Endothelial cell of umbilical vein (primary cell): ENCODE measurements at regions not wholly inside any gene's neighbourhood (a gene's known extent, or its start where the extent isn't known, plus 50 kb on each side); places are given as distances from the start of the nearest gene placed in this dataset.

Experiments
- BruUV-seq: library from RNA; stranded (reverse); fragments of 400-500 nt; replicated peaks from 2 replicates; lab custom pipeline; 2021; lab: Mats Ljungman, UMichigan
- CTCF ChIA-PET: fragments of 300-600, 350-600 bp; sonication (Branson Sonifier 250); formaldehyde crosslinking; loops from one replicate; lab custom pipeline; 2021; ENCODE audit warnings: antibody characterized with exemption, inconsistent platforms; lab: Charles Lee
- POLR2A ChIA-PET: fragments of 300-600, 350-600 bp; sonication (Branson Sonifier 250); formaldehyde crosslinking; loops from one replicate; lab custom pipeline; 2021; ENCODE audit warnings: antibody characterized with exemption, inconsistent platforms; lab: Charles Lee
- DNase-seq: peaks from one replicate; pipeline ENCODE4 v3.0.0-alpha.2; 2011; ENCODE audit warnings: low read depth, low spot score
- FAIRE-seq: peaks from 2 replicates; lab custom pipeline; 2011; peaks lifted over from hg19 to GRCh38; lab: Jason Lieb, UNC
- H2AFZ ChIP-seq: 2 replicates; pipeline ENCODE4 v1.6.0; 2012; ENCODE audit warnings: low read depth, low read length, control low read depth, inconsistent platforms
- H3K27ac ChIP-seq: 2 replicates; pipeline ENCODE4 v1.5.1; 2011; ENCODE audit warnings: low read depth, mild to moderate bottlenecking, control low read depth, low read length, moderate library complexity; ENCODE audit not compliant: insufficient read depth
- H3K27me3 ChIP-seq, 2 experiments: 2 replicates each; pipeline versions ENCODE4 v1.6.0 to v1.6.1; 2011; ENCODE audit warnings: low read length in 2 of 2, mixed read lengths in 1 of 2; ENCODE audit not compliant: control insufficient read depth in 2 of 2, insufficient read depth in 2 of 2
- H3K36me3 ChIP-seq, 2 experiments: 2 replicates in 1 of 2; 3 replicates in 1 of 2; pipeline ENCODE4 v1.5.1; 2011; ENCODE audit warnings: low read length in 2 of 2, mild to moderate bottlenecking in 1 of 2, moderate library complexity in 1 of 2; ENCODE audit not compliant: control insufficient read depth in 2 of 2, insufficient read depth in 2 of 2; ENCODE audit errors: extremely low read depth in 1 of 2
- H3K4me1 ChIP-seq: 3 replicates; pipeline ENCODE4 v1.5.1; 2011; ENCODE audit warnings: mild to moderate bottlenecking, low read length; ENCODE audit not compliant: control insufficient read depth, insufficient read depth; ENCODE audit errors: extremely low read depth
- H3K4me2 ChIP-seq: 2 replicates; pipeline ENCODE4 v1.6.1; 2011; ENCODE audit warnings: low read length, control low read depth, mixed read lengths; ENCODE audit not compliant: insufficient read depth
- H3K4me3 ChIP-seq, 3 experiments: fragments of 200-600 bp in 1 of 3; sonication (generic), shearing (Covaris generic) in 1 of 3; replicated peaks in 1 of 3; 2 replicates each; pipeline ENCODE4 v1.5.1; 2011 to 2016; ENCODE audit warnings: control low read depth in 3 of 3, low read length in 3 of 3, mild to moderate bottlenecking in 2 of 3, inconsistent platforms in 1 of 3, low read depth in 1 of 3, moderate library complexity in 1 of 3; ENCODE audit not compliant: insufficient read depth in 1 of 3
- H3K79me2 ChIP-seq: 2 replicates; pipeline ENCODE4 v1.6.0; 2012; ENCODE audit warnings: low read length, inconsistent platforms; ENCODE audit not compliant: control insufficient read depth, insufficient read depth
- H3K9ac ChIP-seq: replicated peaks from 2 replicates; pipeline ENCODE3; 2011; ENCODE audit warnings: low read length, control low read depth; ENCODE audit not compliant: insufficient read depth; ENCODE audit errors: extremely low read depth
- H3K9me1 ChIP-seq: replicated peaks from 3 replicates; pipeline ENCODE4 v1.6.0; 2011; ENCODE audit warnings: mild to moderate bottlenecking, low read length; ENCODE audit not compliant: control insufficient read depth, insufficient read depth; ENCODE audit errors: extremely low read depth
- H3K9me3 ChIP-seq: replicated peaks from 2 replicates; pipeline ENCODE4 v1.5.1; 2012; ENCODE audit warnings: low read length, inconsistent platforms; ENCODE audit not compliant: control insufficient read depth, insufficient read depth
- H4K20me1 ChIP-seq: replicated peaks from 2 replicates; pipeline ENCODE3; 2011; ENCODE audit warnings: mild to moderate bottlenecking, low read length; ENCODE audit not compliant: control insufficient read depth, insufficient read depth; ENCODE audit errors: extremely low read depth
- FOS ChIP-seq: IDR thresholded peaks from 2 replicates; pipeline ENCODE4 v1.6.1; 2011; ENCODE audit warnings: mild to moderate bottlenecking, low read length, moderate library complexity, borderline replicate concordance; ENCODE audit not compliant: insufficient read depth
- GATA2 ChIP-seq: IDR thresholded peaks from 2 replicates; pipeline ENCODE4 v1.7.0; 2011; ENCODE audit warnings: low read depth, mild to moderate bottlenecking, moderate library complexity, mixed read lengths, low read length; ENCODE audit not compliant: insufficient read length, insufficient read depth
- JUN ChIP-seq: IDR thresholded peaks from 2 replicates; pipeline ENCODE4 v1.6.1; 2011; ENCODE audit warnings: borderline replicate concordance, low read depth; ENCODE audit not compliant: insufficient read length, insufficient read depth
- MYC ChIP-seq: IDR thresholded peaks from one replicate; pipeline ENCODE4 v1.6.1; 2011; ENCODE audit warnings: mild to moderate bottlenecking, low read depth, low read length
- POLR2A ChIP-seq: IDR thresholded peaks from 2 replicates; pipeline ENCODE4 v1.6.1; 2012; ENCODE audit warnings: low read depth, mild to moderate bottlenecking, control low read depth, low read length
- POLR2AphosphoS5 ChIP-seq: IDR thresholded peaks from 2 replicates; pipeline ENCODE4 v1.6.1; 2012; ENCODE audit warnings: low read depth, mild to moderate bottlenecking, control low read depth, low read length, moderate library complexity; ENCODE audit not compliant: insufficient read depth
- dilution Hi-C: fragments of 300-500 bp; cut with MboI; formaldehyde crosslinking; loops from one replicate; pipeline ENCODE4 v1.15.0; 2019; ENCODE audit warnings: low sequenced_read_pairs; ENCODE audit not compliant: extremely low pct_ligation_motif_present
- intact Hi-C: fragments of 100-400 bp; cut with micrococcal nuclease; formaldehyde crosslinking; loops from one replicate; pipeline ENCODE4 v1.10.0; 2022
- TF ChIP-seq, protein P1 (sequence below), 2 donors: IDR thresholded peaks; 1 replicate in 1 of 2; 2 replicates in 1 of 2; pipeline ENCODE4 v1.5.1; 2011; ENCODE audit warnings: low read length in 2 of 2, mild to moderate bottlenecking in 2 of 2, moderate library complexity in 2 of 2, control low read depth in 1 of 2, inconsistent platforms in 1 of 2, low read depth in 1 of 2; ENCODE audit not compliant: insufficient read depth in 1 of 2; ENCODE audit errors: extremely low read depth in 1 of 2
- TF ChIP-seq, protein P2 (sequence below): IDR thresholded peaks from 2 replicates; pipeline ENCODE4 v1.6.1; 2011; ENCODE audit not compliant: insufficient read depth, insufficient read length

DNA sequence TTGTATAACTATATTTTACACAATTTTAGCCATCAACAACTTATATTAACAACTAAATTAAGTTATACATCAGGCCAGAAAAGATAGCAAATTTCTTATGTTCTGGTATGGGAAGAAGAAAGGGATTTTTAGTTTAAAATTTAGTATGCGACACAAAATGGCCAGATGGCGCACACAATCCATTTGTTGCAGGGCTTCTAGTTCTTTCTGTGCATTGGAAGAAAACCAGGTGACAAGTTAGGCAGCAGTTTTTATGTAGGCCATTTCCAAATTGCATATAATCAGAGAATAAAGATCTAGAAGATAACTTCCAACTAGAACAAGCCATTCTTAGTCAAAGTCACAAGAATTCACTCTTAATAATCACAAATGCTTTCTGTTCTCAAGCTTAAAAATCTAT, 230.1 kb upstream of the ZNF717 start:
- no peak overlapping the region for H3K27ac ChIP-seq
- H3K9me1 ChIP-seq: no peaks in the 10 kb centered on the region
- no peaks in the 10 kb centered on the region for H3K4me1 ChIP-seq
- no peak overlapping the region for H3K4me3 ChIP-seq
- dilution Hi-C loops (no loop called here), intact Hi-C loops (no loop called here)
- H3K4me2 ChIP-seq: no peak overlapping the region
- no peaks in the 10 kb centered on the region for H3K36me3 ChIP-seq
- CTCF ChIA-PET: no interaction called here
- H3K9me3 ChIP-seq: no peaks in the 10 kb centered on the region
- FAIRE-seq (no peak), DNase-seq (no peak)
- no peaks in the 10 kb centered on the region for H4K20me1 ChIP-seq
- BruUV-seq: no TSS peak
- TF ChIP-seq, protein P1, sequence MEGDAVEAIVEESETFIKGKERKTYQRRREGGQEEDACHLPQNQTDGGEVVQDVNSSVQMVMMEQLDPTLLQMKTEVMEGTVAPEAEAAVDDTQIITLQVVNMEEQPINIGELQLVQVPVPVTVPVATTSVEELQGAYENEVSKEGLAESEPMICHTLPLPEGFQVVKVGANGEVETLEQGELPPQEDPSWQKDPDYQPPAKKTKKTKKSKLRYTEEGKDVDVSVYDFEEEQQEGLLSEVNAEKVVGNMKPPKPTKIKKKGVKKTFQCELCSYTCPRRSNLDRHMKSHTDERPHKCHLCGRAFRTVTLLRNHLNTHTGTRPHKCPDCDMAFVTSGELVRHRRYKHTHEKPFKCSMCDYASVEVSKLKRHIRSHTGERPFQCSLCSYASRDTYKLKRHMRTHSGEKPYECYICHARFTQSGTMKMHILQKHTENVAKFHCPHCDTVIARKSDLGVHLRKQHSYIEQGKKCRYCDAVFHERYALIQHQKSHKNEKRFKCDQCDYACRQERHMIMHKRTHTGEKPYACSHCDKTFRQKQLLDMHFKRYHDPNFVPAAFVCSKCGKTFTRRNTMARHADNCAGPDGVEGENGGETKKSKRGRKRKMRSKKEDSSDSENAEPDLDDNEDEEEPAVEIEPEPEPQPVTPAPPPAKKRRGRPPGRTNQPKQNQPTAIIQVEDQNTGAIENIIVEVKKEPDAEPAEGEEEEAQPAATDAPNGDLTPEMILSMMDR (IDR thresholded peaks at IDR 0.05; ENCODE audit: extremely low read depth in 1 of 2, insufficient read depth in 1 of 2, low read depth in 1 of 2, low read length in 2 of 2): no peak
- H3K27me3 ChIP-seq: no peaks in the 10 kb centered on the region
- POLR2A ChIA-PET: no interaction called here
- H2AFZ ChIP-seq: no peak overlapping the region
- no peak overlapping the region for H3K9ac ChIP-seq
- H3K79me2 ChIP-seq: no peaks in the 10 kb centered on the region

DNA sequence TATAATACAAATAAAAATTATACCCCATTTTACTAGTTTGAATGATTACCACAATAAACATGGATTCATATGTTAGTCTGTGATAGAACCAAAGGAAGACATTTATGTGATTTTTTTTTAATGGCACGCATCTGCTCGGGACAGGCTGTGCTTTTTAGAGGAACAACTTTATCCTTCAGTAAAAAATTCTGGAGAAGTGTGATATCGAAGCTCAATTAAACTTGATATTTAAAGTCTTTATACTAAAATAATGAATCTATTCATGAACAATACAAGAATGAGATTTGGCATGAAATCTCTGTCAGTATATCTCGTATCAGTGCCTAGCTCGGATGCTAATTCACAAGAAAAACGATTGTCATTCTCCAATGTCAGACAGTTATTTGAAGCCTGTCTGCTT, 230.8 kb upstream of the ZNF717 start:
- no peak for DNase-seq

More for the DNA sequence above, 230.8 kb upstream of the ZNF717 start:
- H3K4me1 ChIP-seq: no peaks in the 10 kb centered on the region
- ChIA-PET CTCF (no interaction called here), POLR2A (no interaction called here)
- TF ChIP-seq MYC: no peak
- TF ChIP-seq, protein P1 (IDR thresholded peaks at IDR 0.05; ENCODE audit: extremely low read depth in 1 of 2, insufficient read depth in 1 of 2, low read depth in 1 of 2, low read length in 2 of 2): no peak
- TF ChIP-seq POLR2AphosphoS5: no peak
- no peak for TF ChIP-seq POLR2A
- no peak for TF ChIP-seq GATA2
- TF ChIP-seq, protein P2, sequence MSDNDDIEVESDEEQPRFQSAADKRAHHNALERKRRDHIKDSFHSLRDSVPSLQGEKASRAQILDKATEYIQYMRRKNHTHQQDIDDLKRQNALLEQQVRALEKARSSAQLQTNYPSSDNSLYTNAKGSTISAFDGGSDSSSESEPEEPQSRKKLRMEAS: no peak
- no peak for TF ChIP-seq FOS
- no peak for TF ChIP-seq JUN
- H3K4me2 ChIP-seq: no peak overlapping the region
- no peaks in the 10 kb centered on the region for H3K9me3 ChIP-seq
- no peak overlapping the region for H3K4me3 ChIP-seq
- no TSS peak for BruUV-seq
- H3K9me1 ChIP-seq: no peaks in the 10 kb centered on the region
- H2AFZ ChIP-seq: no peak overlapping the region
- intact Hi-C loops (no loop called here), dilution Hi-C loops (no loop called here)
- H3K27me3 ChIP-seq: no peaks in the 10 kb centered on the region
- FAIRE-seq: no peak
- H3K27ac ChIP-seq: no peak overlapping the region
- H3K79me2 ChIP-seq: no peaks in the 10 kb centered on the region
- H3K36me3 ChIP-seq: no peaks in the 10 kb centered on the region
- H4K20me1 ChIP-seq: no peaks in the 10 kb centered on the region
- no peak overlapping the region for H3K9ac ChIP-seq
